Mesenchymal stem cell (in vitro differentiated cells and primary cell): ENCODE measurements at regions not wholly inside any gene's neighbourhood (a gene's known extent, or its start where the extent isn't known, plus 50 kb on each side); places are given as distances from the start of the nearest gene placed in this dataset.

Experiments
- DNase-seq: peaks from one replicate; pipeline ENCODE4 v3.0.0-alpha.2; 2013
- H2AFZ ChIP-seq: one replicate; pipeline ENCODE4 v1.6.1; 2013; ENCODE audit warnings: low read depth, mild to moderate bottlenecking, control low read depth, inconsistent platforms, low read length, moderate library complexity
- H2AK5ac ChIP-seq: 2 replicates; pipeline ENCODE4 v1.6.1; 2013; ENCODE audit warnings: low read length, moderate library complexity, mild to moderate bottlenecking, inconsistent platforms; ENCODE audit not compliant: severe bottlenecking
- H2BK120ac ChIP-seq: one replicate; pipeline ENCODE4 v1.6.1; 2013; ENCODE audit warnings: low read depth, mild to moderate bottlenecking, inconsistent platforms, low read length, moderate library complexity
- H2BK12ac ChIP-seq, 2 experiments: one replicate each; pipeline ENCODE4 v1.6.1; 2013; ENCODE audit warnings: inconsistent platforms in 2 of 2, low read length in 2 of 2, mild to moderate bottlenecking in 2 of 2, moderate library complexity in 2 of 2, control low read depth in 1 of 2
- H2BK15ac ChIP-seq: one replicate; pipeline ENCODE4 v1.6.1; 2013; ENCODE audit warnings: mild to moderate bottlenecking, low read depth, inconsistent platforms; ENCODE audit not compliant: poor library complexity, severe bottlenecking
- H2BK5ac ChIP-seq: 2 replicates; pipeline ENCODE4 v1.6.1; 2013; ENCODE audit warnings: low read depth, mild to moderate bottlenecking, low read length, control low read depth, inconsistent platforms; ENCODE audit not compliant: poor library complexity, severe bottlenecking
- H3K14ac ChIP-seq, 2 experiments: one replicate each; pipeline ENCODE4 v1.6.1; 2013; ENCODE audit warnings: inconsistent platforms in 2 of 2, low read length in 2 of 2, control low read depth in 1 of 2, mild to moderate bottlenecking in 1 of 2, moderate library complexity in 1 of 2
- H3K18ac ChIP-seq, 2 experiments: one replicate each; pipeline ENCODE4 v1.6.1; 2013; ENCODE audit warnings: inconsistent platforms in 2 of 2, low read length in 2 of 2, control low read depth in 1 of 2, low read depth in 1 of 2, mild to moderate bottlenecking in 1 of 2
- H3K23ac ChIP-seq, 2 experiments: one replicate each; pipeline ENCODE4 v1.6.1; 2013; ENCODE audit warnings: inconsistent platforms in 2 of 2, low read length in 2 of 2, mild to moderate bottlenecking in 2 of 2, moderate library complexity in 2 of 2, control low read depth in 1 of 2
- H3K27ac ChIP-seq: 2 replicates; pipeline ENCODE4 v1.5.1; 2013; ENCODE audit warnings: mild to moderate bottlenecking, moderate library complexity, low read length, control low read depth, inconsistent platforms; ENCODE audit not compliant: poor library complexity, severe bottlenecking
- H3K27me3 ChIP-seq, 2 experiments: 2 replicates each; pipeline versions ENCODE4 v1.6.1 to v1.7.0; 2013; ENCODE audit warnings: low read length in 2 of 2, mild to moderate bottlenecking in 2 of 2, moderate library complexity in 2 of 2, control low read depth in 1 of 2, inconsistent platforms in 1 of 2; ENCODE audit not compliant: control insufficient read depth in 1 of 2, insufficient read depth in 1 of 2
- H3K36me3 ChIP-seq, 2 experiments: 2 replicates each; pipeline versions ENCODE4 v1.6.1 to v1.7.0; 2013; ENCODE audit warnings: low read length in 2 of 2, control low read depth in 1 of 2, inconsistent platforms in 1 of 2, low read depth in 1 of 2, mild to moderate bottlenecking in 1 of 2; ENCODE audit not compliant: insufficient read depth in 2 of 2, control insufficient read depth in 1 of 2
- H3K4ac ChIP-seq, 2 experiments: one replicate each; pipeline ENCODE4 v1.6.1; 2013; ENCODE audit warnings: inconsistent platforms in 2 of 2, low read length in 2 of 2, mild to moderate bottlenecking in 2 of 2, moderate library complexity in 2 of 2, control low read depth in 1 of 2, low read depth in 1 of 2
- H3K4me1 ChIP-seq: 2 replicates; pipeline ENCODE4 v1.6.1; 2013; ENCODE audit warnings: low read depth, low read length, control low read depth; ENCODE audit not compliant: control insufficient read depth, insufficient read depth
- H3K4me2 ChIP-seq: 2 replicates; pipeline ENCODE4 v1.6.1; 2013; ENCODE audit warnings: low read length, mild to moderate bottlenecking, inconsistent platforms; ENCODE audit not compliant: poor library complexity, severe bottlenecking
- H3K4me3 ChIP-seq, 2 experiments: 2 replicates each; pipeline versions ENCODE4 v1.5.1 to v1.7.0; 2013; ENCODE audit warnings: low read length in 2 of 2, mild to moderate bottlenecking in 2 of 2, control low read depth in 1 of 2, low read depth in 1 of 2; ENCODE audit not compliant: insufficient read depth in 1 of 2
- H3K79me1 ChIP-seq: replicated peaks from 2 replicates; pipeline ENCODE4 v1.6.1; 2013; ENCODE audit warnings: mild to moderate bottlenecking, control low read depth, low read length, inconsistent platforms; ENCODE audit not compliant: poor library complexity, severe bottlenecking
- H3K9ac ChIP-seq: 2 replicates; pipeline ENCODE4 v1.7.0; 2013; ENCODE audit warnings: mild to moderate bottlenecking, low read length, moderate library complexity
- H3K9me3 ChIP-seq: 2 replicates; pipeline ENCODE4 v1.7.0; 2013; ENCODE audit warnings: mild to moderate bottlenecking, low read length; ENCODE audit not compliant: control insufficient read depth
- H4K8ac ChIP-seq: one replicate; pipeline ENCODE4 v1.6.1; 2013; ENCODE audit warnings: inconsistent platforms, mild to moderate bottlenecking, low read length, moderate library complexity
- H4K91ac ChIP-seq: one replicate; pipeline ENCODE4 v1.6.1; 2013; ENCODE audit warnings: mild to moderate bottlenecking, low read length, inconsistent platforms
- WGBS: methylation state at CpG from one replicate; pipeline ENCODE4 v1.1.7; 2013; ENCODE audit warnings: mixed read lengths; 5-methylcytosine and 5-hydroxymethylcytosine counted together

GRCh38 chr2:105626212-105626965 lies 118.3 kb upstream of the NCK2 start:
- no peak overlapping the region for H2AK5ac ChIP-seq
- no peaks in the 10 kb centered on the region for H3K4me1 ChIP-seq
- no peaks in the 10 kb centered on the region for H3K79me1 ChIP-seq
- H3K27me3 ChIP-seq = peaks cover 38 to 75% of the 10 kb centered on the region in 2 experiments
- no peak overlapping the region for H3K4me3 ChIP-seq
- no peak overlapping the region for H3K4ac ChIP-seq
- no peak overlapping the region for H3K14ac ChIP-seq
- WGBS = 80% methylated on average over 7 of the region's 7 CpGs
- no peak overlapping the region for H2BK12ac ChIP-seq
- peak overlapping the region; percentile 6 for H4K8ac ChIP-seq
- no peak overlapping the region for H3K9ac ChIP-seq
- no peak overlapping the region for H3K18ac ChIP-seq
- no peak overlapping the region for H2BK5ac ChIP-seq
- H3K4me2 ChIP-seq = no peak overlapping the region
- no peak for DNase-seq
- H2BK120ac ChIP-seq = no peak overlapping the region
- H2AFZ ChIP-seq = no peak overlapping the region
- no peak overlapping the region for H3K27ac ChIP-seq
- no peak overlapping the region for H4K91ac ChIP-seq
- no peak overlapping the region for H2BK15ac ChIP-seq
- H3K9me3 ChIP-seq = peaks cover 3% of the 10 kb centered on the region
- H3K23ac ChIP-seq = no peak overlapping the region
- H3K36me3 ChIP-seq = no peaks in the 10 kb centered on the region

- Histone ChIP-seq H3K9me3 (peaks cover 3% of the 10 kb centered on the region), H4K8ac (no peak overlapping the region), H2BK12ac (no peak overlapping the region), H2AFZ (no peak overlapping the region), H4K91ac (no peak overlapping the region), H3K4me3 (no peak overlapping the region), H3K9ac (no peak overlapping the region), H2AK5ac (no peak overlapping the region), H3K4me2 (no peak overlapping the region), H3K79me1 (no peaks in the 10 kb centered on the region), H2BK5ac (no peak overlapping the region), H3K14ac (no peak overlapping the region), H3K4me1 (no peaks in the 10 kb centered on the region), H2BK120ac (no peak overlapping the region), H3K18ac (no peak overlapping the region), H3K36me3 (no peaks in the 10 kb centered on the region), H3K27me3 (peaks cover 37 to 70% of the 10 kb centered on the region in 2 experiments), H3K23ac (no peak overlapping the region), H3K4ac (no peak overlapping the region), H2BK15ac (no peak overlapping the region), H3K27ac (no peak overlapping the region)
- no peak for DNase-seq
- WGBS = 89% methylated on average over 11 of the region's 11 CpGs
Measured at GRCh38 chr2:105625632-105626031, 119.1 kb upstream of the NCK2 start.

GRCh38 chr2:105621038-105621437 lies 123.7 kb upstream of the NCK2 start:
- peaks cover 2% of the 10 kb centered on the region for H3K4me1 ChIP-seq
- no peaks in the 10 kb centered on the region for H3K36me3 ChIP-seq
- no peaks in the 10 kb centered on the region for H3K9me3 ChIP-seq
- H3K79me1 ChIP-seq = no peaks in the 10 kb centered on the region
- DNase-seq = no peak
- H3K18ac ChIP-seq = no peak overlapping the region
- 91% methylated on average over 6 of the region's 7 CpGs for whole genome bisulfite sequencing
- no peak overlapping the region for H2BK5ac ChIP-seq
- no peak overlapping the region for H3K23ac ChIP-seq
- H4K91ac ChIP-seq = no peak overlapping the region
- H2AK5ac ChIP-seq = no peak overlapping the region
- H3K4me2 ChIP-seq = no peak overlapping the region
- no peak overlapping the region for H2AFZ ChIP-seq
- H3K14ac ChIP-seq = no peak overlapping the region
- H3K9ac ChIP-seq = no peak overlapping the region
- no peak overlapping the region for H2BK15ac ChIP-seq
- H2BK120ac ChIP-seq = no peak overlapping the region
- H3K4me3 ChIP-seq = no peak overlapping the region
- no peak overlapping the region for H3K4ac ChIP-seq
- H3K27ac ChIP-seq = no peak overlapping the region
- no peak overlapping the region for H2BK12ac ChIP-seq
- no peak overlapping the region for H4K8ac ChIP-seq
- peaks cover 41 to 53% of the 10 kb centered on the region in 2 experiments for H3K27me3 ChIP-seq

- no peak overlapping the region for H3K18ac ChIP-seq
- H2BK5ac ChIP-seq = no peak overlapping the region
- 76% methylated on average over 2 of the region's 4 CpGs for WGBS
- H2BK120ac ChIP-seq = no peak overlapping the region
- H3K9ac ChIP-seq = no peak overlapping the region
- H3K14ac ChIP-seq = no peak overlapping the region
- no peaks in the 10 kb centered on the region for H3K79me1 ChIP-seq
- no peak overlapping the region for H3K4ac ChIP-seq
- no peak overlapping the region for H3K4me3 ChIP-seq
- H3K4me2 ChIP-seq = no peak overlapping the region
- no peaks in the 10 kb centered on the region for H3K9me3 ChIP-seq
- no peaks in the 10 kb centered on the region for H3K36me3 ChIP-seq
- H2AFZ ChIP-seq = no peak overlapping the region
- H4K8ac ChIP-seq = no peak overlapping the region
- peaks cover 29 to 42% of the 10 kb centered on the region in 2 experiments for H3K27me3 ChIP-seq
- H3K23ac ChIP-seq = no peak overlapping the region
- no peak overlapping the region for H2AK5ac ChIP-seq
- DNase-seq = no peak
- no peak overlapping the region for H2BK12ac ChIP-seq
- no peak overlapping the region for H2BK15ac ChIP-seq
- peaks cover 2% of the 10 kb centered on the region for H3K4me1 ChIP-seq
- no peak overlapping the region for H4K91ac ChIP-seq
- H3K27ac ChIP-seq = no peak overlapping the region
Measured at GRCh38 chr2:105618351-105618659, 126.4 kb upstream of the NCK2 start.
